Activated CD8-positive, alpha-beta T cell treated with anti-CD3 and anti-CD28 coated beads for 36 hours (primary cell): ENCODE measurements at regions not wholly inside any gene's neighbourhood (a gene's known extent, or its start where the extent isn't known, plus 50 kb on each side); places are given as distances from the start of the nearest gene placed in this dataset.

Source experiments
- ATAC-seq: fragments of 200-7000 bp; cut with Tn5 transposase; one replicate; pipeline ENCODE4 v1.10.0; 2021; ENCODE audit warnings: mild to moderate bottlenecking, moderate library complexity
- CTCF ChIA-PET: fragments of 350-600 bp; sonication (Branson Sonifier 250); formaldehyde crosslinking; loops from one replicate; lab custom pipeline; 2021; ENCODE audit warnings: antibody characterized with exemption; lab: Charles Lee
- POLR2A ChIA-PET: fragments of 350-600 bp; sonication (Branson Sonifier 250); formaldehyde crosslinking; loops from one replicate; lab custom pipeline; 2021; ENCODE audit warnings: antibody characterized with exemption; lab: Charles Lee
- DNase-seq: peaks from one replicate; pipeline ENCODE4 v3.0.0-alpha.2; 2020
- H3K27ac Mint-ChIP-seq: one replicate; pipeline ENCODE4 v1.8.0; 2021; ENCODE audit warnings: mild to moderate bottlenecking, mixed read lengths
- H3K27me3 Mint-ChIP-seq: one replicate; pipeline ENCODE4 v1.8.0; 2021; ENCODE audit warnings: mixed read lengths
- H3K36me3 Mint-ChIP-seq: one replicate; pipeline ENCODE4 v1.8.0; 2021; ENCODE audit warnings: low read depth, mixed read lengths
- H3K4me1 Mint-ChIP-seq: one replicate; pipeline ENCODE4 v1.8.0; 2021; ENCODE audit warnings: low read depth, mixed read lengths
- H3K4me3 Mint-ChIP-seq: one replicate; pipeline ENCODE4 v1.8.0; 2021; ENCODE audit warnings: mild to moderate bottlenecking, moderate library complexity, mixed read lengths
- H3K9me3 Mint-ChIP-seq: one replicate; pipeline ENCODE4 v1.8.0; 2021; ENCODE audit warnings: mixed read lengths
- CTCF ChIP-seq: fragments of 200-600 bp; IDR thresholded peaks from one replicate; pipeline ENCODE4 v1.8.0; 2022; ENCODE audit warnings: antibody characterized with exemption, mild to moderate bottlenecking
- intact Hi-C: fragments of 100-400 bp; cut with micrococcal nuclease; formaldehyde crosslinking; loops from one replicate; pipeline ENCODE4 v1.10.0; 2022

DNA sequence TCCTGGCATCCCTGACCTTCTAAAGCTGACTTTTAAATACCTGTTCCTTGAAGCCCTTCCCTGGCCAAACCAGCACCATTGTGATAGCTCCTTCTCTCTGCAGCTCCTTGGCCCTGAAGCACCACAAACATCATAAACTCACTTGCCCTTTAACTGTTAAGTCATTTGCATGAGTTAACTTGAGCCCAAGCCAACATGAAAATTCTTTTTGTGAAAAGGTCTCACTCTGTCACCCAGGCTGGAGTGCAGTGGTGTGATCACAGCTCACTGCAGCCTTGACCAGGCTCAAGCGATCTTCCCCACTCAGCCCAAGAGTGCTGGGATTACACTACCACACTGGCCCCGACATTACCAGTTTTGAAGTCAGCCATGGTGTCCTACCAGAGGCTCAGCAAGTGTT, 87.8 kb downstream of the ZIC5 start:
- DNase-seq (no peak), ATAC-seq (no peak)
- POLR2A ChIA-PET: interaction anchor here (0.6 kb wide), 1 partner anchor 11 kb away, joined by 3 read pairs; no protein-coding TSS in a partner anchor
- Mint-ChIP-seq H3K9me3 (no peaks in the 10 kb centered on the region), H3K4me3 (no peak overlapping the region), H3K27ac (no peak overlapping the region), H3K4me1 (no peaks in the 10 kb centered on the region), H3K27me3 (no peaks in the 10 kb centered on the region), H3K36me3 (no peaks in the 10 kb centered on the region)
- CTCF ChIA-PET: interaction anchor here (1.1 kb wide), 1 partner anchor 228 kb away, joined by 5 read pairs; no protein-coding TSS in a partner anchor
- intact Hi-C loops: no loop called here
- no peak for TF ChIP-seq CTCF

- DNase-seq: no peak
- Mint-ChIP-seq H3K4me3 (no peak overlapping the region), H3K27ac (no peak overlapping the region), H3K27me3 (peaks cover 2% of the 10 kb centered on the region), H3K36me3 (no peaks in the 10 kb centered on the region), H3K4me1 (no peaks in the 10 kb centered on the region), H3K9me3 (no peaks in the 10 kb centered on the region)
- no peak for TF ChIP-seq CTCF
- no peak for ATAC-seq
- CTCF ChIA-PET: interaction anchor here (0.8 to 1.4 kb wide), 3 partner anchors 19 to 33 kb away, joined by 3 to 4 read pairs (median 4); no protein-coding TSS in a partner anchor
- intact Hi-C loops: no loop called here
- POLR2A ChIA-PET: no interaction called here
Measured at GRCh38 chr13:99878921-99879610, 92.5 kb downstream of the ZIC5 start.

DNA sequence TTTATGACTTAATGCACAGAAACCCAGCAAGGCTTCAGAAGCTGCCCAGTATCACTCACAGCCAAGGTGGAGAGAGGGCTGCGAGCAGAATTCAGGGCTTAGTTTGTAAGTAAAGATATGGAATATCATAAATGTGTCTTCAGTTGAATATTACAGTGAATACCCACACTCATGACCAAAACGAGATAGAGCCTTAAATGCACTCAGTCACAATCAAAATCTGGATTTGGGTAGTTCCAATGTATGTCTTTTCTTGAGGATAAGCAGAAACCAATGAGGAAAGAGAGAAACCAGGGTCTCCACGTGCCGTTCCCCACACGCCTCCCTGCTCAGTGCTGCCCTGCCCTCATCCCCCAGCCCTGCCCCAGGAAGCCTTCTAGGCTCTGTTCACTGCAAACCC, 94.9 kb downstream of the ZIC5 start:
- no peak for TF ChIP-seq CTCF
- Mint-ChIP-seq H3K4me3 (no peak overlapping the region), H3K9me3 (no peaks in the 10 kb centered on the region), H3K36me3 (no peaks in the 10 kb centered on the region), H3K4me1 (no peaks in the 10 kb centered on the region), H3K27me3 (peaks cover 2% of the 10 kb centered on the region), H3K27ac (no peak overlapping the region)
- intact Hi-C loops: no loop called here
- ChIA-PET CTCF (no interaction called here), POLR2A (no interaction called here)
- DNase-seq: no peak
- ATAC-seq: no peak

DNA sequence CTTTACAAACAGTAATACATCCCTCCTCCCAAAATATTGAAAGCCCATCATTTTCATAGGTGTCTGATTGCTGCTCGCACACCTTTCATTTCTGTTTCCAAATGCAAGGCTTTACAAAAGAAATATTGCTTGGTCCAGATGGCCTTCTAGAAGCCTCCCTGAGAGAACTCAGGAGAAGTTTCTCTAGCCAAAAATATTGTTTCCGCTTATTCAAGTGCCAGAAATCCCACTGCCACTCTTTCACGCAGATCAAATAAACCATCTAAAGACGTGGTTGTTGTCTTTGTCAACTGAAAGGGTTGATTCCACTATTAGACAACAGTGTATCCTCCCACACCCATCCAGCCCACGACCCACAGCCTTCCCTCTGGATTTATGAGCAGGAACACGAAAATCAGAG, 96.2 kb downstream of the ZIC5 start:
- intact Hi-C loops: no loop called here
- ATAC-seq (no peak), DNase-seq (no peak)
- Mint-ChIP-seq H3K9me3 (no peaks in the 10 kb centered on the region), H3K36me3 (no peaks in the 10 kb centered on the region), H3K27ac (no peak overlapping the region), H3K4me1 (no peaks in the 10 kb centered on the region), H3K27me3 (peaks cover 2% of the 10 kb centered on the region), H3K4me3 (no peak overlapping the region)
- TF ChIP-seq CTCF: no peak
- ChIA-PET POLR2A (no interaction called here), CTCF (no interaction called here)

DNA sequence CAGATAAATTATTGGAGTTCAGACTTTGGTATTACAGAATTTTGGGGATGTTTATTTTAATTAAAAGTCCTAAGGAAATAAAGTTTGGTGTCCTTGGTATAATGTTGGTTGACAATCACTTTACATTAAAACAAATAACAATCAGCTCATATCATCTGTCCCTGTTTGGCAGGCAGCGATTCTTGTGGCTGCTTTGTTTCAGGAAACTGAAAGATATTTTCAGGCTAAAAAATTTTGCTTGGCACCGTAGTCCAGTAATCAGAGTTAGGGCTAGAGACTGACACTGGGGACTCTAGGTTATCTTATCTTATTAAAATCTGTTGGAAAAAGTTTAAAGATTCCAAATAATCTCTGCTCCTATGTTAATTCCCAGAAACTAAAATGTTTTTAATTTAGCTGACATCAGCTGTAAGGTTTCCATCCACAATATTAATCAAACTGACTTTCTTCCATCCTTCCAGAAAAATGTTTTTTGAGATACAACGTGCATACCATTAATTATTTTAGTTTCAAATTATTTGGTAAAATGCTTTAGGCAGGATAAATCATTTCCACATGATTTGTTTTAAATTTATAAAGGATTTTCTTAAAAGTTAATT, 97.6 kb downstream of the ZIC5 start:
- H3K27ac Mint-ChIP-seq: no peak overlapping the region
- no peaks in the 10 kb centered on the region for H3K36me3 Mint-ChIP-seq
- POLR2A ChIA-PET: no interaction called here
- no peaks in the 10 kb centered on the region for H3K9me3 Mint-ChIP-seq
- H3K4me3 Mint-ChIP-seq: no peak overlapping the region
- CTCF ChIA-PET: interaction anchor here (1.1 kb wide), 1 partner anchor 217 kb away, joined by 3 read pairs; no protein-coding TSS in a partner anchor
- ATAC-seq (no peak), DNase-seq (no peak)
- intact Hi-C loops: no loop called here
- no peak for TF ChIP-seq CTCF
- no peaks in the 10 kb centered on the region for H3K4me1 Mint-ChIP-seq
- H3K27me3 Mint-ChIP-seq: peaks cover 2% of the 10 kb centered on the region
